ENCODE measurements at regions not wholly inside any gene's neighbourhood (a gene's known extent, or its start where the extent isn't known, plus 50 kb on each side); places are given as distances from the start of the nearest gene placed in this dataset.

- TF ChIP-seq CTCF (IDR thresholded peaks at IDR 0.05) (no peak), POLR2A (IDR thresholded peaks at IDR 0.05) (no peak)
Observed at GRCh38 chr3:29144361-29144760, 136.5 kb upstream of the RBMS3 start.

Data from transverse colon (tissue), 3 donors.